UCSD-AML1 (cell line): ENCODE measurements at regions not wholly inside any gene's neighbourhood (a gene's known extent, or its start where the extent isn't known, plus 50 kb on each side); places are given as distances from the start of the nearest gene placed in this dataset.
"Not testable (repeated sequence)": the region's sequence is repeated elsewhere in the genome, so short reads cannot be mapped to it uniquely, and the experiment has no call there.

Source experiments
- DNase-seq: peaks from one replicate; lab custom pipeline; 2025; ENCODE audit not compliant: unreplicated experiment; lab: John Stamatoyannopoulos, UW

GRCh38 chr5:124200381-124200780 is 546.1 kb downstream of the ZNF608 start:
- DNase-seq: no peak

DNA sequence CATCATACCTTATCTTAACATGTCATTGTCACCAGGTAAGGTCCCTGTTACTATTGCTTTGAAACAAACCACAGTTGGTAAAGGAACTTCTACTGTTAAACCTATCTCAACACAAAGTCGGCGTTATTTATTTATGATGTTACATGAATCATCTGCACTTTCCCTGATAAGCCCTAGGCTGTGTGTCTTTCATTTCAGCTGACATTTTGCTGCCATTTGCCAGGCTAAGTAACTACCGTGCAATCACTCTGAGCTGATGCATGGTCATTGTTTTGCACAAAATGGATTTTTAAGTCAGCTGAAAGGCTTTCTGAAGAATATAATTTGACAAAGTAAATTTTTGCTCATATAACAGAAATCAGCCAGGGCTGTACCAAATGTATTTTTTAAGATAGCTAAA is 546.5 kb downstream of the ZNF608 start:
- no peak for DNase-seq

- no peak for DNase-seq
Measured at GRCh38 chr5:124195411-124195810, 551.0 kb downstream of the ZNF608 start.

- no peak for DNase-seq
Measured at GRCh38 chr5:124194282-124194681, 552.2 kb downstream of the ZNF608 start.

- no peak for DNase-seq
Measured at GRCh38 chr5:124193371-124193789, 553.1 kb downstream of the ZNF608 start.

GRCh38 chr5:124192716-124193115 is 553.7 kb downstream of the ZNF608 start:
- no peak for DNase-seq

DNA sequence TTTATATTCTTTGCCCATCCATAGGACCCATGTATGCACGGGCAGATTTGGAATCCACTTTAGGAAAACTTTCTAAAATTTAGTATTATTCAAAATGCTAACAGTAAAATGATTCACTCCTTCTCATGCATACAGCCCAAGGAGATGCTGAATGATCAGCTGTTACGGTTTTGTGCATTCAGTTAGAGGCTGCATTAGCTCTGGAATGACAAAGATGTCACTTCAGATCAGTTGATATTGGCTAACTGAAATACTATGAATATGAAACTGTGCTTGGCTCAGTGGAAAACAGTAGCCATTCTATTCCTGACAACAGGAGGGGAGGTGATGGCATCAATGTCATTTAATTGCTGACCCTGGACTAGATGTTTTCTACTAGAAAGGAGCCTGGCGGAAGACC is 560.7 kb downstream of the ZNF608 start:
- no peak for DNase-seq

DNA sequence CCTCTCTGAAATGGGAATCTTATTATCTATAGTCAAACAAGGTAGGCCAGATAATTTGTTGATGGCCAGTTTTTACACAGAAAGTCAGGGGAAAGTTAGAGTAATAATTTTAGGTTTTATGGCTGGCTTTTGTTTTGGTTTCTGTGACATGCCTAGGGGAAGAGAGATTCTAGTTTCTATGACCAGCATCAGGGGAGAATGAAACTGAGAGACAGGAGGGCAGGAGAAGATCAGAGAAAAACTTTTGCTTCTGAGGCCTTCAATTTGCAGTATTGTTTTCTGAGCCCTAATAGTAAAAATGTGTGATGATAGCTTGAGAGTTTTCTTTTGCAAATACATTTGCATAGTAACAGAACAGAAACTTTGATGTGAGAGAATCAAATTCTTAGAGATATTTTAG is 564.3 kb downstream of the ZNF608 start:
- no peak for DNase-seq

DNA sequence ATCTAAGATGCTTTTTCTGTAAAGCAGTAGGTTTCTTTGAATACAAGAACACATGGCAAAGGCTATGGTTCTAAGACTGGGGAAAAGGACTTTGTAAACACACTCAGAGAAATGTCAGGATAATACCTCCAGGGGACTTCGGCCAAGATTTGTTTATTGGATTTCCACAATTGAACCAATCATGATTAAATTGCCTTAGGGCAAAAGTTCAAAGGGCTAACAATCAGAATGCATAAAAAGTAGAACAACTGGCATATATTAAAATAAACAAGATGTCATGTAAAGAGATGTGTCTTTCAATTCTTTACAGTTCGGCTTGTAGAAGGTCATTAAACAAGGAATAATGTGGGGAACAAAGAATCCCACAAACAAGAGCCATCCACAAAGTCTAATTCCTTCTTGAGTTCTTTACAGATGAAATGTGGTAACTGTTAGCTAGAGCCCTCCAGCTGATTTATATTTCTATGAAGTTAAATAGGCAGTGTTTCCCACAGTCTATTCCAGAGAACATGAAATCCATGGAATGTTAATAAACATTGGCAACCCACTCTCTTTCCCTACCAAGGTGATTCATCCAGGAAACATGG is 565.5 kb downstream of the ZNF608 start:
- DNase-seq: no peak

DNA sequence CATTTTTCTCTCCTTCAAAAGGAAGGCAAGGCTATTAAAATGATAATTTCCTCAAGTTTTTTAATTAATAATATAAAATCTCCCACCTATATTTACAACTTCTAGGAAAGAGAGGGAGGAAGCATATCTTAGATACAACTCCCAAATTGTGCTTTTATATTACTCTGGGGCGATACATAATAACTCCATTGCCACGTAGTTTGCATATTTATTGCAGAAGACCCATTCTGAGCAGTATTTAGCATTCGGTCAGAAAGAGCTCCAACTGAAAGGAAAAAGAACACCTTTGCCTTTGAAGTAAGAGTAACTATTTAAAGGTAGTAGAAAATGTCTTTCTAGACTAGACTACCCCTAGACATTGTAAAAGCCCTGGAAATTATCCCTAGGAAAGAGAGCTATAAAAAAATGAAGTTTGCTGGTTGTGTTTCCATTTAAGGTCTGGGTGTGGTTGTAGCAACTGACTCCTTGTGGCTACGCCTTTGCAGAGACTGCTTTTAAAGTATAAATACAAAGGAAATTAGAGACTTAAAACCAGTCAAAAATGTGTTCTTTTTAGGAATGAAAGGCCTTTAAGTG is 566.1 kb downstream of the ZNF608 start:
- DNase-seq: no peak

- DNase-seq: no peak
Measured at GRCh38 chr5:124179819-124180218, 566.6 kb downstream of the ZNF608 start.

DNA sequence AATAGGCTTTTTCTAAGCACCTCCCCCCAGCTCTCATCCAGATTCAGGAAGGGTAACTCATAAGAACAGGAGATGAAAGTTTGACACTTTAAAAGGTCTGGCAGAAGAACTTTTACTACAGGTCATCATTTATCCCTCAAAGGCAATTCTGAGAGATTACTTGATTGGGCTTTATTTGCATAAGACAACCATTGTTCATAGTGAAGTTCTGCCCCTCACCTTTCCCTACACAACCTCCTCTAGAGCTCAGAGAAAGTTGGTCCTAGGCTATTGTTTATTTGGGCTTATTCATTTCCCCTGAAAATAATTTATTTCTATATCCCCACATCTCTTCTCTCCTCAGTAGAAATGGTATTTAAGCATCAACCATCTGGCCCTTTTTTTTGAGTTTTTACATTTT is 568.4 kb downstream of the ZNF608 start:
- DNase-seq: no peak

DNA sequence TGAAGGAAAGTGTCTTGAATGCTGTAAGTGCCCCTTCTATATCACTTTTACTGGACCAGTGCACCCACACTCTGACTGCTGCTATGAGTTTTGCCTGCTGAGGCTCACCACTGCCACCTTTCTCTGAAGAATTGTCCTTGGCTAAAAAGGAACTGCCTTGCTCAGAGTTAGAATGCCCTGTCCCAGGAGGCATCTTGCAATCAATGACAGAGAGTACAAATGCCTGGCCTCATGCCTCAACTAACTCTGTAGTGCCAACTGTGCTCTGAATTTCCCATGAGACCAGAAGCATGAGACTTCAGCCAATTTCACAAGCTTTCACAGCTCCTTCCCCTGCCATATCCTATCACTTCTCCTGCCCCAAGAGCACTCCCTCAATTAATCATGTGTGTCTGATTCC is 569.7 kb downstream of the ZNF608 start:
- peak; percentile 8 for DNase-seq

- no peak for DNase-seq
Measured at GRCh38 chr5:124173386-124173785, 573.1 kb downstream of the ZNF608 start.

DNA sequence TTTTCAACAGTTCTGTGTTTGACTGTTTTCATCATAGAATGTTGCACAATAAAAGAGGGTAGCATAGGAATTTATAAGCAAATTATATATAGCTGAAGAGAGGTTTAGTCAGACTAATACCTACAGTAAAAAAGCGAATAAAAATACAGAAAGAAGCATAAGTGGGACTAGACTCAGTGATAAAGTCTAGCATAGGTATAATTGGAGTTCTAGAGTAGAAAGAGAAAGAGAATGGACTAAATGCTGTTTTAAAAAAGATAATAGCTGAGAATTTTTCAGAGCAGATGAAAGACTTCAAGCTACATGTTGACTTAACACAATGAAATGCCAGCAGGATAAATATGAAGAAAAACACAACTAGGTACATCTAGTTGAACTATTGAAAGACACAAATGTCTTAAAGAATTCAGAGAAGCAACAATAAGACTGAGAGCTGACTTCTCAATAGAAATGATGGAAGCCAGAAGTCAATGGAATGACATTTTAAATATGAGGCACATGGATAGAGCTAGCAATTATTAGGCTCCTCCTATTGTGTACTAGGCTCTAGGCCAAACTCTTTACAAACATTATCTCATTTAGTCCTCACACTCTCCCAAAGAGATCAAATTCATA is 573.9 kb downstream of the ZNF608 start:
- no peak for DNase-seq

GRCh38 chr5:124168093-124168492 is 578.3 kb downstream of the ZNF608 start:
- not testable (repeated sequence) for DNase-seq

GRCh38 chr5:124162767-124163532 is 583.5 kb downstream of the ZNF608 start:
- DNase-seq: peak; percentile 48

DNA sequence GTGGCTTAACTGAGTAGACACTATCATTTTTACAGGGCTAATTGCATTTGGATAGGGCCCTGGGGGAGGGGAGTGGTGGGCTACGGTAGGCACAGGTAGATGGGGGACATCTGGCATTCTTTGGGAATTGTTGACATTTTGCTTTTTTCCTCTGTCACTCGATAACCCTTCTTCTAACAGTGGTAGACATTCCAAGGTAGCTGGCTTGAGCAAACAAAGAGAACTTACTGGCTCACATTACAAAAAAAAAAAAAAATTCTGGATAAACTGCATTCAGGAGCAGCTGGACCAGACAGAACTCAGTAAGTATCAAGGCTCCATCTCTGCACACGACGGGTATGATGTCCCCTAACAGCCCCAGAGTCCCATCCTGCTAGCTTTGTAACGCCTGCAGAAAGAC is 585.2 kb downstream of the ZNF608 start:
- DNase-seq: no peak

GRCh38 chr5:124160265-124160664 is 586.2 kb downstream of the ZNF608 start:
- DNase-seq: no peak

DNA sequence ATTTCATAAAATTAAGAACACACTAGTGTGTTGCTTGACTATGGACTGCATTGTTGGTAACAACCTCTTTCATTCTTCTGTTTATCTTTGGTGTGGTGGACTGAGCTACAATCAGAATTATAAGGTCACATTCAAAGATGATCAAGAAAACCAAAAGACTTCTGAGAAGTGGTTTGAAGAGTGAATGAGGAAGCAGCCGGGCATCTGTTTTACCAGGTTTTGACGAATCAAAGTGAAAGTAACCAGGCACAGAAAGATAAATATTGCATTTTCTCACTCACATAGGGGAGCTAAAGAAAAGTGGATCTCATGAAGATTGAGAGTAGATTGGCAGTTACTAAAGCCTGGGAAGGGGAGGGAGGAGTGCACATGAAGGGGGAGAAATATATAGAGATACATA is 589.1 kb downstream of the ZNF608 start:
- no peak for DNase-seq

DNA sequence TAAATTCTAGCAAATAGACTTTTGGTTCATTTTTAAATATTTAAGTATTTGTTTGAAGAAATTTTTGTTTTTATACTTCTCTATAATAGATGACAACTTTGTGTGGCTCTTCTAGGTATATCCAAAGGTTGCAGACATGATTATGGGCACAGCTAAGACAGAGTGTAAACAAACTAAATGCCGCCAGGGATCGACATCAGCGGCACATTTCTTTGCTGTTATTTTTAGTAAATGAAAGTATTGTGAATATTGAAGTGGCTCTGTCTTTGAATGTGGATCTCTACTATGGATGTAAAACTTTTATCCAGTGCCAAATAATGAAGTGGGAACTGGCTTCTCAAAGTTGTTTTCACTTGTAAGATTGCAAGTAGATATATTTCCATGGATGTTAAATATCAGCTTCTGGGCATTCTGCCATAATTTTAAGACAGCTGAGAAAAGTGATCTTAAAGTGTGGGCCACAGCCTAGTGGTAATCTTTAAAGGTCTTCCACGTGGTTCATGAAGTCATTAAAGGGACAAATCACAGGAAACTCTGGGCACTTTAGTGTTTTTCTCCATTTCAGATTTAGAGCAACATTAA is 589.9 kb downstream of the ZNF608 start:
- no peak for DNase-seq

- no peak for DNase-seq
Measured at GRCh38 chr5:124154714-124155113, 591.7 kb downstream of the ZNF608 start.
